Pancreas (tissue), 10 donors: ENCODE measurements at regions not wholly inside any gene's neighbourhood (a gene's known extent, or its start where the extent isn't known, plus 50 kb on each side); places are given as distances from the start of the nearest gene placed in this dataset.

Experiments
- ATAC-seq, 4 donors: fragments of 200-7000 bp; cut with Tn5 transposase; one replicate each; pipeline versions ENCODE4 v1.8.0 to v1.9.1; 2020; ENCODE audit warnings: mild to moderate bottlenecking in 4 of 4, moderate library complexity in 4 of 4
- DNase-seq, 6 donors: peaks; one replicate each; pipeline ENCODE4 v3.0.0-alpha.2; 2020
- FAIRE-seq: peaks from 2 replicates; lab custom pipeline; 2012; peaks lifted over from hg19 to GRCh38; lab: Jason Lieb, UNC
- H3K27ac ChIP-seq, 4 donors: fragments of 200-600 bp; sonication (generic); 1 replicate in 3 of 4; 2 replicates in 1 of 4; pipeline versions ENCODE4 v1.5.0 to v1.8.0; 2020
- H3K27me3 ChIP-seq, 4 donors: fragments of 200-600 bp; one replicate each; pipeline ENCODE4 v1.8.0; 2021
- H3K36me3 ChIP-seq, 3 donors: fragments of 200-600 bp; sonication (generic) in 1 of 3; one replicate each; pipeline versions ENCODE4 v1.5.0 to v1.8.0; 2020 to 2021
- H3K4me1 ChIP-seq, 3 donors: fragments of 200-600 bp; one replicate each; pipeline ENCODE4 v1.8.0; 2021
- H3K4me3 ChIP-seq, 4 donors: fragments of 200-600 bp; sonication (generic) in 2 of 4; one replicate each; pipeline versions ENCODE4 v1.5.0 to v1.8.0; 2020 to 2021
- H3K9me3 ChIP-seq, 4 donors: fragments of 200-600 bp; one replicate each; pipeline ENCODE4 v1.8.0; 2021
- CTCF ChIP-seq, 4 donors: fragments of 200-600 bp; sonication (generic) in 3 of 4; IDR thresholded peaks; one replicate each; pipeline versions ENCODE4 v1.5.0 to v1.8.0; 2021; ENCODE audit warnings: antibody characterized with exemption in 4 of 4
- whole genome bisulfite sequencing, 2 donors: extraction: QIAGEN DNeasy Blood & Tissue Kit; methylation state at CpG; one replicate each; pipeline ENCODE4 v1.1.7; 2013; 5-methylcytosine and 5-hydroxymethylcytosine counted together
- intact Hi-C, 3 donors: fragments of 100-400 bp; cut with DNase I; formaldehyde crosslinking; loops; one replicate each; pipeline versions ENCODE4 v1.11.1 to v1.14.2; 2022
- donor health status: healthy with polysubstance abuse.
- donor health status: DM: no; HTN: no; CAD: no; lungs with moderate emphysema.
- donor health status: DM: no; HTN: no; CAD: no.
- donor health status: control.
- donor health status: control.
- donor health status: Bipolar disorder and iron deficiency.
- donor health status: DM: yes; HTN: yes; CAD: no.
- donor health status: DM: no; HTN: no; CAD: no.
- donor health status: DM: no; HTN: no; CAD: no.
- donor health status: DM: yes; HTN: yes; CAD: no.

DNA sequence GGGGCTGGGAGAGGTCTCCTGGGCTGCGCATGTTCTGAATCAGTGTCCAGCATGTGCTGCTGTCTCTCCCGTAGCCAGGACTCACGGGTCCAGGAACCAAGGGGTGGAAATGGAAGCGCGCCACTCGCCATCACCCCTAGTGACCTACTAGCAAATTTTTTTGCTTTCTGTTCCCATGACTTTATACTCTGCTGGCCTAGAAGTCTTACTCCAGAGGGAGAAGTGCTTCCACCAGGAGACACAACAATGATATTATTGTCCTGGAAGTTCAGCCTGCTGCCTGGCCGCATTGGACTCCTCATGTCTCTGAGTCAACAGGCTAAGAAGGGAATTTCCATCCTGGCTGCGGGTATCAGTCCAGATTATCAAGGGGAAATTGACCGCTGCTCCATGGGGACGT is 729.7 kb downstream of the BRD1 start:
- H3K9me3 ChIP-seq: no peaks in the 10 kb centered on the region
- H3K4me1 ChIP-seq: no peaks in the 10 kb centered on the region
- no peaks in the 10 kb centered on the region for H3K27me3 ChIP-seq
- WGBS, 2 donors: 66 to 76% methylated on average over 10 of the region's 10 CpGs
- ATAC-seq (peak in 1 of 4 donors; percentile 53), FAIRE-seq (no peak), DNase-seq (no peak)
- H3K36me3 ChIP-seq: no peaks in the 10 kb centered on the region
- H3K27ac ChIP-seq: no peak overlapping the region
- intact Hi-C loops: no loop called here
- TF ChIP-seq CTCF (IDR thresholded peaks at IDR 0.05): no peak
- no peak overlapping the region for H3K4me3 ChIP-seq

GRCh38 chr22:49097171-49097925 is 730.3 kb downstream of the BRD1 start:
- H3K9me3 ChIP-seq: no peaks in the 10 kb centered on the region
- ATAC-seq (no peak), FAIRE-seq (no peak), DNase-seq (peak in 1 of 6 donors; percentile 9)
- no peak for TF ChIP-seq CTCF (IDR thresholded peaks at IDR 0.05)
- H3K27me3 ChIP-seq: no peaks in the 10 kb centered on the region
- intact Hi-C loops: no loop called here
- no peak overlapping the region for H3K4me3 ChIP-seq
- H3K27ac ChIP-seq: no peak overlapping the region
- no peaks in the 10 kb centered on the region for H3K36me3 ChIP-seq
- no peaks in the 10 kb centered on the region for H3K4me1 ChIP-seq
- 88 to 89% methylated on average over 20 of the region's 20 CpGs for WGBS, 2 donors

DNA sequence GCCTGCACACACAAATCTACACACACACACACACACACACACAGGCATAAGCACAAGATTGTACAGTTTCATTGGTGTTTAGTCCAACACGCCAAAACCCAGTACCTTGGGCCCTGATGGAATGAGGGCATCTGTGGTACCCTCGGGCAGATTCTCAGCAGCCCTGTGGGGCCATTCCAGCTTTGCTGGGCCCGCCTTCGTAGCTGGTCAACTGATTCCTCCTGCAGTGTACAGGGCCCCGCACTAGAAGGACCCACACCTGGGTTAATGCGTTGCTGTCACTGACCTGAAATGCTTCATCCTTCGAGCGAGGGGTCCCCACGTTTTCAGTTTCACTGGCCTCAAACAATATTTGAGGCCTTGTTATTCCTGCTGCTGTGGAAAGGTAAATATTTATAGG is 731.2 kb downstream of the BRD1 start:
- no peak for TF ChIP-seq CTCF (IDR thresholded peaks at IDR 0.05)
- Histone ChIP-seq H3K4me3 (no peak overlapping the region), H3K27ac (no peak overlapping the region), H3K4me1 (no peaks in the 10 kb centered on the region), H3K36me3 (no peaks in the 10 kb centered on the region), H3K27me3 (no peaks in the 10 kb centered on the region), H3K9me3 (no peaks in the 10 kb centered on the region)
- ATAC-seq: no peak
- FAIRE-seq: no peak
- intact Hi-C loops: no loop called here
- 80 to 85% methylated on average over 9 of the region's 9 CpGs for WGBS, 2 donors
- DNase-seq: no peak

- H3K27ac ChIP-seq: no peak overlapping the region
- H3K4me3 ChIP-seq: no peak overlapping the region
- no peaks in the 10 kb centered on the region for H3K4me1 ChIP-seq
- H3K36me3 ChIP-seq: no peaks in the 10 kb centered on the region
- 80 to 82% methylated on average over 19 of the region's 19 CpGs for WGBS, 2 donors
- intact Hi-C loops: no loop called here
- no peak for DNase-seq
- ATAC-seq: no peak
- H3K27me3 ChIP-seq: no peaks in the 10 kb centered on the region
- no peaks in the 10 kb centered on the region for H3K9me3 ChIP-seq
- TF ChIP-seq CTCF (IDR thresholded peaks at IDR 0.05): no peak
- FAIRE-seq: no peak
Observed at GRCh38 chr22:49095366-49095765, 732.3 kb downstream of the BRD1 start.

DNA sequence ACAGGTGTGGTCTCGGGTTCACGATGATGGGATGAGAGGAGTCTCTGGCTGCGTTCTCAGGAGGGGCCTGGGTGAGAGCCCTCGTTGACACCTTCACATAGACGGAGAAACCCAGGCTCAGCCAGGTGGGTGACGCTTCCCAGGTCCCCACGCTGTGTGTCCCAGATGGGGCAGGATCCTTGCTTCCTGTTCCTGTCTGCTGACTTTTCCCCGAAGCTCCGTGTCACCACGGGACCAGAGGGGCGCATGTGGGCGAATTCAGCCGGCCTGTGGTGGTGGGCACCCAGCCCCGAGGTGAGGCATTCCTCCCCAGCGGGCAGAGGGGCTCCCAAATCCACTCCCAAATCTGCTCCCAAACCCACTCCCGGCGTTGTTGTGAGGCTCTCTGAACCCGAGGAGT is 732.8 kb downstream of the BRD1 start:
- ATAC-seq (no peak), DNase-seq (no peak), FAIRE-seq (no peak)
- intact Hi-C loops: no loop called here
- Histone ChIP-seq H3K27ac (no peak overlapping the region), H3K27me3 (no peaks in the 10 kb centered on the region), H3K9me3 (no peaks in the 10 kb centered on the region), H3K36me3 (no peaks in the 10 kb centered on the region), H3K4me1 (no peaks in the 10 kb centered on the region), H3K4me3 (no peak overlapping the region)
- 70 to 77% methylated on average over 18 of the region's 18 CpGs for WGBS, 2 donors
- TF ChIP-seq CTCF (IDR thresholded peaks at IDR 0.05): no peak
